NB4 (cell line): ENCODE measurements at regions not wholly inside any gene's neighbourhood (a gene's known extent, or its start where the extent isn't known, plus 50 kb on each side); places are given as distances from the start of the nearest gene placed in this dataset.

ENCODE experiments used
- POLR2A ChIP-seq: IDR thresholded peaks from 2 replicates; pipeline ENCODE4 v1.6.1; 2011; ENCODE audit warnings: mild to moderate bottlenecking; ENCODE audit not compliant: insufficient read length; ENCODE audit errors: extremely low read depth
- TF ChIP-seq, protein P1 (sequence below): IDR thresholded peaks from one replicate; pipeline ENCODE4 v1.5.1; 2012; ENCODE audit warnings: low read depth, low read length
- TF ChIP-seq, protein P2 (sequence below): IDR thresholded peaks from 2 replicates; pipeline ENCODE4 v1.6.1; 2011; ENCODE audit warnings: low read depth, low read length

DNA sequence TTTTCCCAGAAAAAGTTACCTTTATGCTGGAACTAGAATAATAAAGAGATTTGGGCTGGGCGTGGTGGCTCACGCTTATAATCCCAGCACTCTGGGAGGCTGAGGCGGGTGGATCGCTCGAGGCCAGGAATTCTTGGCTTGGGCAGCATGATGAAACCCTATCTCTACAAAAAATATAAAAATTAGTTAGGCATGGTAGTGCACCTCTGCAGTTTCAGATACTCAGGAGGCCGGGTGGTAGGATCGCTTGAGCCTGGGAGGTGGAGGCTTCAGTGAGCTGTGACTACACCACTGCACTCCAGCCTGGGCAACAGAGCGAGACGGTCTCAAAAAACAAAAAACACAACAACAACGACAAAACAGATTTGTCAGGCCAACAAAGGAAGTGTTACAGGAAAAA is 119.3 kb upstream of the OR9Q1 start:
- no peak for TF ChIP-seq POLR2A
- TF ChIP-seq, protein P1, sequence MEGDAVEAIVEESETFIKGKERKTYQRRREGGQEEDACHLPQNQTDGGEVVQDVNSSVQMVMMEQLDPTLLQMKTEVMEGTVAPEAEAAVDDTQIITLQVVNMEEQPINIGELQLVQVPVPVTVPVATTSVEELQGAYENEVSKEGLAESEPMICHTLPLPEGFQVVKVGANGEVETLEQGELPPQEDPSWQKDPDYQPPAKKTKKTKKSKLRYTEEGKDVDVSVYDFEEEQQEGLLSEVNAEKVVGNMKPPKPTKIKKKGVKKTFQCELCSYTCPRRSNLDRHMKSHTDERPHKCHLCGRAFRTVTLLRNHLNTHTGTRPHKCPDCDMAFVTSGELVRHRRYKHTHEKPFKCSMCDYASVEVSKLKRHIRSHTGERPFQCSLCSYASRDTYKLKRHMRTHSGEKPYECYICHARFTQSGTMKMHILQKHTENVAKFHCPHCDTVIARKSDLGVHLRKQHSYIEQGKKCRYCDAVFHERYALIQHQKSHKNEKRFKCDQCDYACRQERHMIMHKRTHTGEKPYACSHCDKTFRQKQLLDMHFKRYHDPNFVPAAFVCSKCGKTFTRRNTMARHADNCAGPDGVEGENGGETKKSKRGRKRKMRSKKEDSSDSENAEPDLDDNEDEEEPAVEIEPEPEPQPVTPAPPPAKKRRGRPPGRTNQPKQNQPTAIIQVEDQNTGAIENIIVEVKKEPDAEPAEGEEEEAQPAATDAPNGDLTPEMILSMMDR: no peak
- TF ChIP-seq, protein P2, sequence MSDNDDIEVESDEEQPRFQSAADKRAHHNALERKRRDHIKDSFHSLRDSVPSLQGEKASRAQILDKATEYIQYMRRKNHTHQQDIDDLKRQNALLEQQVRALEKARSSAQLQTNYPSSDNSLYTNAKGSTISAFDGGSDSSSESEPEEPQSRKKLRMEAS: no peak
